ENCODE measurements at regions not wholly inside any gene's neighbourhood (a gene's known extent, or its start where the extent isn't known, plus 50 kb on each side); places are given as distances from the start of the nearest gene placed in this dataset.

DNA sequence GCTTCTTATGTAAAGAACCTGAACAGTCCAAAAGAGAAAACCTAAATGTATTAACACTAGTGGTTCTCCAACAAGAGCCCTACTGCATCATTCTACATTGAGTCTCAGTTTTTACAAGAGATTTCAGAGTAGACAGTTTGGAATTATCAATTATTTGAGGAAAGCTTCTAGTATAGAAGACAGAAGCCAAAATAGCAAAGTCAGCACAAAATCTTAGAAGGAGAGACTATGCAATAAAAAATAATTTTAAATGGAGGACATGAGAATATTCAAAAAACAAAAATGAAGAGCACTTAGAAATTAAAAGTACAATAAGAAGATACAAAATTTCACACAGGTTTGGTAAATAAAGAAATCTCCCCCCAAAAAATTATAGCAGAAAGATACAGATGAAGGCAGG, 406.3 kb upstream of the USP15 start:
- TF ChIP-seq EZH2phosphoT487 (IDR thresholded peaks at IDR 0.05; ENCODE audit: borderline replicate concordance, low read length) = no peak
- TF ChIP-seq, protein P1, sequence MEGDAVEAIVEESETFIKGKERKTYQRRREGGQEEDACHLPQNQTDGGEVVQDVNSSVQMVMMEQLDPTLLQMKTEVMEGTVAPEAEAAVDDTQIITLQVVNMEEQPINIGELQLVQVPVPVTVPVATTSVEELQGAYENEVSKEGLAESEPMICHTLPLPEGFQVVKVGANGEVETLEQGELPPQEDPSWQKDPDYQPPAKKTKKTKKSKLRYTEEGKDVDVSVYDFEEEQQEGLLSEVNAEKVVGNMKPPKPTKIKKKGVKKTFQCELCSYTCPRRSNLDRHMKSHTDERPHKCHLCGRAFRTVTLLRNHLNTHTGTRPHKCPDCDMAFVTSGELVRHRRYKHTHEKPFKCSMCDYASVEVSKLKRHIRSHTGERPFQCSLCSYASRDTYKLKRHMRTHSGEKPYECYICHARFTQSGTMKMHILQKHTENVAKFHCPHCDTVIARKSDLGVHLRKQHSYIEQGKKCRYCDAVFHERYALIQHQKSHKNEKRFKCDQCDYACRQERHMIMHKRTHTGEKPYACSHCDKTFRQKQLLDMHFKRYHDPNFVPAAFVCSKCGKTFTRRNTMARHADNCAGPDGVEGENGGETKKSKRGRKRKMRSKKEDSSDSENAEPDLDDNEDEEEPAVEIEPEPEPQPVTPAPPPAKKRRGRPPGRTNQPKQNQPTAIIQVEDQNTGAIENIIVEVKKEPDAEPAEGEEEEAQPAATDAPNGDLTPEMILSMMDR (IDR thresholded peaks at IDR 0.05; ENCODE audit: low read depth, low read length, poor library complexity, severe bottlenecking) = no peak
- H3F3A ChIP-seq (ENCODE audit: control insufficient read depth, insufficient read depth) = no peaks in the 10 kb centered on the region
- no peaks in the 10 kb centered on the region for H3K9me2 ChIP-seq (replicated peaks; ENCODE audit: control insufficient read depth, low read length)
- no peaks in the 10 kb centered on the region for H3K9me3 ChIP-seq (ENCODE audit: control insufficient read depth, insufficient read depth, low read length)
- no peaks in the 10 kb centered on the region for H4K20me1 ChIP-seq (ENCODE audit: control insufficient read depth, insufficient read depth, low read depth, low read length)
- H3K79me2 ChIP-seq (ENCODE audit: control insufficient read depth, low read length) = no peaks in the 10 kb centered on the region
- no peaks in the 10 kb centered on the region for H3K36me3 ChIP-seq (ENCODE audit: control insufficient read depth, low read length)
- no peak overlapping the region for H3K27ac ChIP-seq (ENCODE audit: low read depth, low read length)
- H3K4me2 ChIP-seq (ENCODE audit: low read length) = no peak overlapping the region
- no peak overlapping the region for H3K4me3 ChIP-seq (ENCODE audit: low read length)
- H3K27me3 ChIP-seq (ENCODE audit: control insufficient read depth, low read length) = no peaks in the 10 kb centered on the region
- H3K4me1 ChIP-seq (ENCODE audit: control insufficient read depth, low read length) = no peaks in the 10 kb centered on the region

DNA sequence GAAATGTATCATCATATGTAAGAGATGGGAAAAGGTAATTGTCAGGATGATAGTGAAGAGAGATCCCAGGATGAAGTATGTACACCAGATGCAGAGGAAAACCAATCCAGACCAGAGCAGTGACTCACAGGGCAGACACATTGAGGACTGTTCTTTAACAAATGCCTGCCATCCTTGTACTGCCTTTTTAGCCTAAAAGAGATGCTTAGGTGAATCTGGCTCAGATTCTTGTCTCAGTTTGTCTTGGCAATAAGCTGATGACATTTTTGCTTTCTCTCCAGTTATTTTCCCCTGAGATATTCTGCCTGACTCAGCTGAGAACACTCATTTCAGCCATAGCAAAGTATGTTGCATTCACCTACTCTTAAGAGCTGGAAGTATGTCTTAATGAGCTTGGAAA, 405.3 kb upstream of the USP15 start:
- Histone ChIP-seq H3K27ac (ENCODE audit: low read depth, low read length) (no peak overlapping the region), H3K4me1 (ENCODE audit: control insufficient read depth, low read length) (no peaks in the 10 kb centered on the region), H3K9me2 (replicated peaks; ENCODE audit: control insufficient read depth, low read length) (no peaks in the 10 kb centered on the region), H3K27me3 (ENCODE audit: control insufficient read depth, low read length) (no peaks in the 10 kb centered on the region), H3F3A (ENCODE audit: control insufficient read depth, insufficient read depth) (no peaks in the 10 kb centered on the region), H4K20me1 (ENCODE audit: control insufficient read depth, insufficient read depth, low read depth, low read length) (no peaks in the 10 kb centered on the region), H3K9me3 (ENCODE audit: control insufficient read depth, insufficient read depth, low read length) (no peaks in the 10 kb centered on the region), H3K36me3 (ENCODE audit: control insufficient read depth, low read length) (no peaks in the 10 kb centered on the region), H3K79me2 (ENCODE audit: control insufficient read depth, low read length) (no peaks in the 10 kb centered on the region), H3K4me3 (ENCODE audit: low read length) (no peak overlapping the region), H3K4me2 (ENCODE audit: low read length) (no peak overlapping the region)
- TF ChIP-seq EZH2phosphoT487 (IDR thresholded peaks at IDR 0.05; ENCODE audit: borderline replicate concordance, low read length) = no peak
- TF ChIP-seq, protein P1 (IDR thresholded peaks at IDR 0.05; ENCODE audit: low read depth, low read length, poor library complexity, severe bottlenecking) = no peak

GRCh38 chr12:61857968-61858367, 402.2 kb upstream of the USP15 start:
- Histone ChIP-seq H3K9me2 (replicated peaks; ENCODE audit: control insufficient read depth, low read length) (no peaks in the 10 kb centered on the region), H3K4me1 (ENCODE audit: control insufficient read depth, low read length) (no peaks in the 10 kb centered on the region), H3K4me3 (ENCODE audit: low read length) (no peak overlapping the region)

More at GRCh38 chr12:61857968-61858367, 402.2 kb upstream of the USP15 start:
- H4K20me1 ChIP-seq (ENCODE audit: control insufficient read depth, insufficient read depth, low read depth, low read length) = no peaks in the 10 kb centered on the region
- TF ChIP-seq EZH2phosphoT487 (IDR thresholded peaks at IDR 0.05; ENCODE audit: borderline replicate concordance, low read length) = no peak
- TF ChIP-seq, protein P1 (IDR thresholded peaks at IDR 0.05; ENCODE audit: low read depth, low read length, poor library complexity, severe bottlenecking) = no peak
- no peaks in the 10 kb centered on the region for H3K9me3 ChIP-seq (ENCODE audit: control insufficient read depth, insufficient read depth, low read length)
- no peaks in the 10 kb centered on the region for H3K27me3 ChIP-seq (ENCODE audit: control insufficient read depth, low read length)
- H3F3A ChIP-seq (ENCODE audit: control insufficient read depth, insufficient read depth) = no peaks in the 10 kb centered on the region
- H3K79me2 ChIP-seq (ENCODE audit: control insufficient read depth, low read length) = no peaks in the 10 kb centered on the region
- H3K4me2 ChIP-seq (ENCODE audit: low read length) = no peak overlapping the region
- no peak overlapping the region for H3K27ac ChIP-seq (ENCODE audit: low read depth, low read length)
- H3K36me3 ChIP-seq (ENCODE audit: control insufficient read depth, low read length) = no peaks in the 10 kb centered on the region

Data from DOHH2 (cell line).